H9 (cell line): ENCODE measurements at regions not wholly inside any gene's neighbourhood (a gene's known extent, or its start where the extent isn't known, plus 50 kb on each side); places are given as distances from the start of the nearest gene placed in this dataset.
A peak's percentile ranks its signal among the peaks of the same experiment; 100 is the strongest.
"Not testable (repeated sequence)": the region's sequence is repeated elsewhere in the genome, so short reads cannot be mapped to it uniquely, and the experiment has no call there.

ENCODE experiments used
- DNase-seq: peaks from one replicate; pipeline ENCODE4 v3.0.0-alpha.2; 2017
- H2AFZ ChIP-seq: one replicate; pipeline ENCODE4 v1.6.1; 2013; ENCODE audit warnings: mild to moderate bottlenecking, low read length, control low read depth, moderate library complexity
- H2AK5ac ChIP-seq: 2 replicates; pipeline ENCODE4 v1.6.1; 2013; ENCODE audit warnings: low read length, control low read depth, mixed read lengths; ENCODE audit not compliant: insufficient read length
- H2BK120ac ChIP-seq: one replicate; pipeline ENCODE4 v1.6.1; 2013; ENCODE audit warnings: low read depth, mild to moderate bottlenecking, low read length, control low read depth, inconsistent platforms; ENCODE audit not compliant: poor library complexity, severe bottlenecking
- H2BK12ac ChIP-seq: 2 replicates; pipeline ENCODE4 v1.6.1; 2013; ENCODE audit warnings: low read length, control low read depth, mixed read lengths, low read depth; ENCODE audit not compliant: insufficient read length
- H2BK15ac ChIP-seq: 2 replicates; pipeline ENCODE4 v1.6.1; 2013; ENCODE audit warnings: low read depth, low read length, control low read depth
- H2BK20ac ChIP-seq: one replicate; pipeline ENCODE4 v1.6.1; 2013; ENCODE audit warnings: low read depth, mild to moderate bottlenecking, low read length, control low read depth, inconsistent platforms; ENCODE audit not compliant: poor library complexity, severe bottlenecking
- H2BK5ac ChIP-seq: 2 replicates; pipeline ENCODE4 v1.6.1; 2013; ENCODE audit warnings: low read length, control low read depth, mixed read lengths; ENCODE audit not compliant: insufficient read length
- H3K14ac ChIP-seq: 2 replicates; pipeline ENCODE4 v1.6.1; 2013; ENCODE audit warnings: low read length, control low read depth; ENCODE audit not compliant: insufficient read depth
- H3K18ac ChIP-seq: 2 replicates; pipeline ENCODE4 v1.6.1; 2013; ENCODE audit warnings: low read depth, mild to moderate bottlenecking, mixed read lengths, low read length, control low read depth; ENCODE audit not compliant: insufficient read length
- H3K23ac ChIP-seq: 2 replicates; pipeline ENCODE4 v1.6.1; 2013; ENCODE audit warnings: low read length, control low read depth, mixed read lengths, low read depth; ENCODE audit not compliant: insufficient read length
- H3K23me2 ChIP-seq: 2 replicates; pipeline ENCODE4 v1.6.1; 2013; ENCODE audit warnings: low read depth, mild to moderate bottlenecking, mixed read lengths, low read length, control low read depth; ENCODE audit not compliant: insufficient read length, poor library complexity, severe bottlenecking
- H3K27ac ChIP-seq: 2 replicates; pipeline ENCODE4 v1.5.1; 2013; ENCODE audit warnings: low read length, control low read depth, mixed read lengths, low read depth; ENCODE audit not compliant: insufficient read length
- H3K27me3 ChIP-seq: 2 replicates; pipeline ENCODE4 v1.6.1; 2013; ENCODE audit warnings: low read length, control low read depth, inconsistent platforms; ENCODE audit not compliant: insufficient read depth
- H3K4ac ChIP-seq: 2 replicates; pipeline ENCODE4 v1.6.1; 2013; ENCODE audit warnings: low read depth, mild to moderate bottlenecking, control low read depth, inconsistent platforms, low read length, moderate library complexity
- H3K4me1 ChIP-seq: 2 replicates; pipeline ENCODE4 v1.6.1; 2013; ENCODE audit warnings: low read length, control low read depth, inconsistent platforms; ENCODE audit not compliant: insufficient read depth
- H3K4me2 ChIP-seq: 2 replicates; pipeline ENCODE4 v1.6.1; 2013; ENCODE audit warnings: low read length, control low read depth, mixed read lengths; ENCODE audit not compliant: insufficient read length, insufficient read depth
- H3K56ac ChIP-seq: 2 replicates; pipeline ENCODE4 v1.6.1; 2013; ENCODE audit warnings: low read depth, mild to moderate bottlenecking, mixed read lengths, low read length, control low read depth; ENCODE audit not compliant: insufficient read length
- H3K79me1 ChIP-seq: 2 replicates; pipeline ENCODE4 v1.6.1; 2013; ENCODE audit warnings: low read depth, mild to moderate bottlenecking, moderate library complexity, low read length, control low read depth, inconsistent platforms; ENCODE audit not compliant: insufficient read depth, poor library complexity, severe bottlenecking
- H3K79me2 ChIP-seq: 2 replicates; pipeline ENCODE4 v1.6.1; 2013; ENCODE audit warnings: low read length, control low read depth, inconsistent platforms; ENCODE audit not compliant: insufficient read depth
- H3K9ac ChIP-seq: 2 replicates; pipeline ENCODE4 v1.6.1; 2013; ENCODE audit warnings: low read length, control low read depth, mixed read lengths; ENCODE audit not compliant: insufficient read length; ENCODE audit errors: extremely low read depth
- H3K9me3 ChIP-seq: one replicate; pipeline ENCODE4 v1.6.1; 2013; ENCODE audit warnings: low read depth, low read length, inconsistent platforms; ENCODE audit not compliant: control insufficient read depth
- H3T11ph ChIP-seq: one replicate; pipeline ENCODE4 v1.6.1; 2013; ENCODE audit warnings: mild to moderate bottlenecking, low read length, control low read depth, inconsistent platforms
- H4K20me1 ChIP-seq: one replicate; pipeline ENCODE4 v1.6.1; 2013; ENCODE audit not compliant: control insufficient read depth, insufficient read length, insufficient read depth
- H4K5ac ChIP-seq: 2 replicates; pipeline ENCODE4 v1.6.1; 2013; ENCODE audit warnings: low read depth, mild to moderate bottlenecking, mixed read lengths, low read length, control low read depth; ENCODE audit not compliant: insufficient read length
- H4K8ac ChIP-seq: replicated peaks from 2 replicates; pipeline ENCODE4 v1.6.1; 2013; ENCODE audit warnings: low read length, control low read depth, mixed read lengths, low read depth; ENCODE audit not compliant: insufficient read length
- H4K91ac ChIP-seq: 2 replicates; pipeline ENCODE4 v1.6.1; 2013; ENCODE audit warnings: low read depth, mild to moderate bottlenecking, moderate library complexity, mixed read lengths, low read length, control low read depth; ENCODE audit not compliant: insufficient read length
- H3K27ac Mint-ChIP-seq, 3 experiments: 2 replicates in 2 of 3; 3 replicates in 1 of 3; pipeline ENCODE4 v1.8.0; 2020 to 2021; ENCODE audit warnings: mixed read lengths in 3 of 3, mild to moderate bottlenecking in 1 of 3, moderate library complexity in 1 of 3
- H3K27me3 Mint-ChIP-seq: 2 replicates; pipeline ENCODE4 v1.8.0; 2021; ENCODE audit warnings: low read depth, mild to moderate bottlenecking, moderate library complexity, mixed read lengths
- H3K36me3 Mint-ChIP-seq, 3 experiments: 2 replicates in 2 of 3; 3 replicates in 1 of 3; pipeline ENCODE4 v1.8.0; 2020 to 2021; ENCODE audit warnings: low read depth in 3 of 3, mixed read lengths in 3 of 3; ENCODE audit not compliant: insufficient read depth in 1 of 3
- H3K4me1 Mint-ChIP-seq, 2 experiments: 2 replicates each; pipeline ENCODE4 v1.8.0; 2020; ENCODE audit warnings: mixed read lengths in 2 of 2
- H3K4me3 Mint-ChIP-seq, 2 experiments: 2 replicates in 1 of 2; 3 replicates in 1 of 2; pipeline ENCODE4 v1.8.0; 2020 to 2021; ENCODE audit warnings: mild to moderate bottlenecking in 2 of 2, mixed read lengths in 2 of 2, moderate library complexity in 1 of 2
- H3K9me3 Mint-ChIP-seq, 2 experiments: 2 replicates in 1 of 2; 3 replicates in 1 of 2; pipeline ENCODE4 v1.8.0; 2020; ENCODE audit warnings: mild to moderate bottlenecking in 2 of 2, mixed read lengths in 2 of 2, moderate library complexity in 1 of 2
- WGBS: extraction: QIAGEN DNeasy Blood & Tissue Kit; methylation state at CpG from one replicate; pipeline ENCODE4 v1.1.7; 2013; ENCODE audit warnings: missing lambda C conversion rate, low lambda C conversion rate, mixed read lengths; ENCODE audit not compliant: insufficient read length; ENCODE audit errors: extremely low coverage; 5-methylcytosine and 5-hydroxymethylcytosine counted together
- TF ChIP-seq, protein P1 (sequence below): fragments of 200-600 bp; sonication (generic); conservative IDR thresholded peaks from 3 replicates; pipeline ENCODE4 v1.8.0; 2021; ENCODE audit warnings: antibody characterized with exemption, mild to moderate bottlenecking

DNA sequence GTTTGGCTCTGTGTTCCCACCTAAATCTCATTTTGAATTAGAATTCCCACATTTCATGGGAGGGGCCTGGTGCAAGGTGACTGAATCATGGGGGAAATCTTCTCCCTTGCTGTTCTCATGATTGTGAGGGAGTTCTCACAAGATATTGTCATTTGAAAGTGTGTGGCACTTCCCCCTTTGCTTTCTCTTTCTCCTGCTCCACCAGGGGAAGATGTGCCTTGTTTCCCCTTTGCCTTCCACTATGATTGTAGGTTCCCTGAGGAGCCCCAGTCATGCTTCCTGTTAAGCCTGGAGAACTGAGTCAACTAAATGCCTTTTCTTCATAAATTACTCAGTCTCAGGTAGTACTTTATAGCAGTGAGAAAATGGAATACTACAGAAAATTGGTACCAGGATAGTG lies 157.2 kb upstream of the TPRG1 start:
- Histone ChIP-seq H3K9ac (no peak overlapping the region), H3K79me2 (no peaks in the 10 kb centered on the region), H3K27me3 (no peaks in the 10 kb centered on the region), H4K5ac (no peak overlapping the region), H2AFZ (no peak overlapping the region), H3K56ac (no peak overlapping the region), H3K27ac (no peak overlapping the region), H2BK12ac (no peak overlapping the region), H3K18ac (no peak overlapping the region), H3K23me2 (no peaks in the 10 kb centered on the region), H3K14ac (no peak overlapping the region), H2AK5ac (no peak overlapping the region), H2BK20ac (no peak overlapping the region), H3K4me1 (no peaks in the 10 kb centered on the region), H3K79me1 (no peaks in the 10 kb centered on the region), H4K8ac (no peak overlapping the region), H3K23ac (no peak overlapping the region), H4K91ac (no peak overlapping the region), H2BK120ac (no peak overlapping the region), H2BK15ac (no peak overlapping the region), H3K9me3 (no peaks in the 10 kb centered on the region), H3K4ac (no peak overlapping the region), H3T11ph (no peak overlapping the region), H4K20me1 (no peaks in the 10 kb centered on the region), H3K4me2 (no peak overlapping the region), H2BK5ac (no peak overlapping the region)
- Mint-ChIP-seq H3K4me3 (no peak overlapping the region), H3K36me3 (peaks cover 6 to 25% (median 12%) of the 10 kb centered on the region in 3 experiments; a peak in 6 of 7 replicates), H3K4me1 (no peaks in the 10 kb centered on the region), H3K9me3 (peaks cover 33 to 35% of the 10 kb centered on the region in 2 experiments), H3K27ac (no peak overlapping the region), H3K27me3 (peaks cover 1% of the 10 kb centered on the region)
- TF ChIP-seq, protein P1, sequence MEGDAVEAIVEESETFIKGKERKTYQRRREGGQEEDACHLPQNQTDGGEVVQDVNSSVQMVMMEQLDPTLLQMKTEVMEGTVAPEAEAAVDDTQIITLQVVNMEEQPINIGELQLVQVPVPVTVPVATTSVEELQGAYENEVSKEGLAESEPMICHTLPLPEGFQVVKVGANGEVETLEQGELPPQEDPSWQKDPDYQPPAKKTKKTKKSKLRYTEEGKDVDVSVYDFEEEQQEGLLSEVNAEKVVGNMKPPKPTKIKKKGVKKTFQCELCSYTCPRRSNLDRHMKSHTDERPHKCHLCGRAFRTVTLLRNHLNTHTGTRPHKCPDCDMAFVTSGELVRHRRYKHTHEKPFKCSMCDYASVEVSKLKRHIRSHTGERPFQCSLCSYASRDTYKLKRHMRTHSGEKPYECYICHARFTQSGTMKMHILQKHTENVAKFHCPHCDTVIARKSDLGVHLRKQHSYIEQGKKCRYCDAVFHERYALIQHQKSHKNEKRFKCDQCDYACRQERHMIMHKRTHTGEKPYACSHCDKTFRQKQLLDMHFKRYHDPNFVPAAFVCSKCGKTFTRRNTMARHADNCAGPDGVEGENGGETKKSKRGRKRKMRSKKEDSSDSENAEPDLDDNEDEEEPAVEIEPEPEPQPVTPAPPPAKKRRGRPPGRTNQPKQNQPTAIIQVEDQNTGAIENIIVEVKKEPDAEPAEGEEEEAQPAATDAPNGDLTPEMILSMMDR = no peak
- no peak for DNase-seq

DNA sequence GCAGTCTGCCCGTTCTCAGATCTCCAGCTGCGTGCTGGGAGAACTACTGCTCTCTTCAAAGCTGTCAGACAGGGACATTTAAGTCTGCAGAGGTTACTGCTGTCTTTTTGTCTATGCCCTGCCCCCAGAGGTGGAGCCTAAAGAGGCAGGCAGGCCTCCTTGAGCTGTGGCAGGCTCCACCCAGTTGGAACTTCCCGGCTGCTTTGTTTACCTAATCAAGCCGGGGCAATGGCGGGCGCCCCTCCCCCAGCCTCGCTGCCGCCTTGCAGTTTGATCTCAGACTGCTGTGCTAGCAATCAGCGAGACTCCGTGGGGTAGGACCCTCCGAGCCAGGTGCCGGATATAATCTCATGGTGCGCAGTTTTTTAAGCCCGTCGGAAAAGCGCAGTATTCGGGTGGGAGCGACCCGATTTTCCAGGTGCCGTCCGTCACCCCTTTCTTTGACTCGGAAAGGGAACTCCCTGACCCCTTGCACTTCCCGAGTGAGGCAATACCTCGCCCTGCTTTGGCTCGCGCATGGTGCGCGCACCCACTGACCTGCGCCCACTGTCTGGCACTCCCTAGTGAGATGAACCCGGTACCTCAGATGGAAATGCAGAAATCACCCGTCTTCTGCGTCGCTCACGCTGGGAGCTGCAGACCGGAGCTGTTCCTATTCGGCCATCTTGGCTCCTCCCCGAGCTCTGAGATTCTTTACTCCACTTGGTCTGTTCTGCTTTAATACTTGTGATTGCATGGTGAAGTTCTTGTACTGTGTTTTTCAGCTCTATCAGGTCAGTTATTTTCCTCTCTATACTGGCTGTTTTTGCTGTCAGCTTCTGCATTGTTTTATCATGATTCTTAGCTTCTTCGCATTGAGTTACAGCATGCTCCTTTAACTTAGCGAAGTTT lies 148.9 kb upstream of the TPRG1 start:
- Mint-ChIP-seq H3K9me3 (peaks cover 3 to 12% of the 10 kb centered on the region in 2 experiments; a peak in 4 of 5 replicates), H3K36me3 (peaks cover 3 to 24% (median 8%) of the 10 kb centered on the region in 3 experiments; a peak in 6 of 7 replicates), H3K27ac (peak overlapping the region in 2 of 3 experiments; percentile 91 to 98; a peak in 6 of 7 replicates), H3K4me3 (peak overlapping the region; percentile 66 to 73)
- H4K8ac ChIP-seq, H3K27me3 Mint-ChIP-seq, H3K27ac ChIP-seq, H3K4me1 ChIP-seq, H3K56ac ChIP-seq, H3T11ph ChIP-seq, H4K5ac ChIP-seq, H2BK5ac ChIP-seq, H2BK20ac ChIP-seq, H2BK12ac ChIP-seq, H2BK15ac ChIP-seq, H3K23ac ChIP-seq, H4K20me1 ChIP-seq, H3K14ac ChIP-seq, H3K9me3 ChIP-seq, H3K4me1 Mint-ChIP-seq, H3K79me1 ChIP-seq, H3K79me2 ChIP-seq, H3K4ac ChIP-seq, H3K27me3 ChIP-seq, H2AFZ ChIP-seq, H2BK120ac ChIP-seq, H3K18ac ChIP-seq, H2AK5ac ChIP-seq, H3K23me2 ChIP-seq: not testable (repeated sequence)
- peak overlapping the region; percentile 45 for H4K91ac ChIP-seq
- DNase-seq = peak; percentile 76
- peak overlapping the region; percentile 34 for H3K4me2 ChIP-seq
- peak overlapping the region; percentile 31 for H3K9ac ChIP-seq
- no CpG with 5 or more reads among the region's 39 CpGs for WGBS
